HL-60 (cell line): ENCODE measurements at regions not wholly inside any gene's neighbourhood (a gene's known extent, or its start where the extent isn't known, plus 50 kb on each side); places are given as distances from the start of the nearest gene placed in this dataset.

Experiments
- DNase-seq, 2 experiments: peaks; one replicate each; pipeline ENCODE4 v3.0.0-alpha.2; 2010 to 2020; ENCODE audit warnings: low read depth in 1 of 2, low spot score in 1 of 2
- H3K27ac ChIP-seq: fragments of 250-450 bp; sonication (Bioruptor Pico); replicated peaks from 2 replicates; pipeline ENCODE4 v1.5.1; 2020; ENCODE audit warnings: mild to moderate bottlenecking, moderate library complexity
- H3K27me3 ChIP-seq: fragments of 250-450 bp; sonication (Bioruptor Pico); 2 replicates; pipeline ENCODE4 v1.5.1; 2021; ENCODE audit warnings: mild to moderate bottlenecking, moderate library complexity; ENCODE audit not compliant: insufficient read depth, poor library complexity, severe bottlenecking
- H3K4me3 ChIP-seq: replicated peaks from 2 replicates; pipeline ENCODE4 v1.5.1; 2011; ENCODE audit warnings: mild to moderate bottlenecking, control low read depth, low read length; ENCODE audit not compliant: insufficient read depth
- CTCF ChIP-seq: IDR thresholded peaks from one replicate; pipeline ENCODE4 v1.5.1; 2011; ENCODE audit warnings: low read length, control low read depth, inconsistent platforms; ENCODE audit not compliant: insufficient read depth
- GABPA ChIP-seq: IDR thresholded peaks from 2 replicates; pipeline ENCODE4 v1.6.1; 2012; ENCODE audit warnings: low read depth
- POLR2AphosphoS5 ChIP-seq: IDR thresholded peaks from 2 replicates; pipeline ENCODE4 v1.6.1; 2012; ENCODE audit warnings: low read depth
- SPI1 ChIP-seq: IDR thresholded peaks from 2 replicates; pipeline ENCODE4 v1.6.1; 2012; ENCODE audit warnings: low read depth, mild to moderate bottlenecking, borderline replicate concordance
- TF ChIP-seq, protein P1 (sequence below): IDR thresholded peaks from 2 replicates; pipeline ENCODE4 v1.6.1; 2012; ENCODE audit warnings: low read depth; ENCODE audit not compliant: insufficient replicate concordance

GRCh38 chrX:13103914-13104274 is 59.5 kb upstream of the FAM9C start:
- TF ChIP-seq, protein P1, sequence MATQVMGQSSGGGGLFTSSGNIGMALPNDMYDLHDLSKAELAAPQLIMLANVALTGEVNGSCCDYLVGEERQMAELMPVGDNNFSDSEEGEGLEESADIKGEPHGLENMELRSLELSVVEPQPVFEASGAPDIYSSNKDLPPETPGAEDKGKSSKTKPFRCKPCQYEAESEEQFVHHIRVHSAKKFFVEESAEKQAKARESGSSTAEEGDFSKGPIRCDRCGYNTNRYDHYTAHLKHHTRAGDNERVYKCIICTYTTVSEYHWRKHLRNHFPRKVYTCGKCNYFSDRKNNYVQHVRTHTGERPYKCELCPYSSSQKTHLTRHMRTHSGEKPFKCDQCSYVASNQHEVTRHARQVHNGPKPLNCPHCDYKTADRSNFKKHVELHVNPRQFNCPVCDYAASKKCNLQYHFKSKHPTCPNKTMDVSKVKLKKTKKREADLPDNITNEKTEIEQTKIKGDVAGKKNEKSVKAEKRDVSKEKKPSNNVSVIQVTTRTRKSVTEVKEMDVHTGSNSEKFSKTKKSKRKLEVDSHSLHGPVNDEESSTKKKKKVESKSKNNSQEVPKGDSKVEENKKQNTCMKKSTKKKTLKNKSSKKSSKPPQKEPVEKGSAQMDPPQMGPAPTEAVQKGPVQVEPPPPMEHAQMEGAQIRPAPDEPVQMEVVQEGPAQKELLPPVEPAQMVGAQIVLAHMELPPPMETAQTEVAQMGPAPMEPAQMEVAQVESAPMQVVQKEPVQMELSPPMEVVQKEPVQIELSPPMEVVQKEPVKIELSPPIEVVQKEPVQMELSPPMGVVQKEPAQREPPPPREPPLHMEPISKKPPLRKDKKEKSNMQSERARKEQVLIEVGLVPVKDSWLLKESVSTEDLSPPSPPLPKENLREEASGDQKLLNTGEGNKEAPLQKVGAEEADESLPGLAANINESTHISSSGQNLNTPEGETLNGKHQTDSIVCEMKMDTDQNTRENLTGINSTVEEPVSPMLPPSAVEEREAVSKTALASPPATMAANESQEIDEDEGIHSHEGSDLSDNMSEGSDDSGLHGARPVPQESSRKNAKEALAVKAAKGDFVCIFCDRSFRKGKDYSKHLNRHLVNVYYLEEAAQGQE = no peak
- TF ChIP-seq SPI1 = no peak
- no peak for TF ChIP-seq GABPA
- TF ChIP-seq CTCF = no peak

DNA sequence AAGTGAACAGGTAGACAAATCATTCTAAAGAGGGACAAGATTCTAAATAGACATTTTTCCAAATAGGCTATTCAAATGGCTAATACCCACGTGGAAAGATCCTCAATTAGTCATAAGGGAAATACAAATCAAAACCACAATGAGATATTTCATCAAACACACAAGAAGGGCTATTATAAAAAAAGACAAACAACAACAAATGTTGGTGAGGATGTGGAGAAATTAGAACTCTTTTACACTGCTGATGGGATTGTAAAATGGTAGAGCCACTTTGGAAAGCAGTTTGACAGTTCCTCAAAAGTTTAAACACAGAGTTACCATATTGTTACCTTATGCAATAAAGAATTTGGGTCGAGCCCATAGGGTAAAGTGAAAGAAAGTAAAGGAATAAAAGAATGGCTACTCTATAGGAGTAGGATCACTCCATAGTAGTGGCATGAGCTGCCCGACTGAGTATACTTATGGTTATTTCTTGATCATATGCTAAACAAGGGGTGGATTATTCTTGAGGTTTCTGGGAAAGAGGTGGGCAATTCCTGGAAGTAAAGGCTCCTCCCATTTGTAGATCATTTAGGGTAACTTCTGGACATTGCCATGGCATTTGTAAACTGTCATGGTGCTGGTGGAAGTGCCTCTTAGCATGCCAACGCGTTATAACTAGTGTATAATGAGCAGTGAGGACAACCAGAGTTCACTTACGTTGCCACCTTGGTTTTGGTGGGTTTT is 58.9 kb upstream of the FAM9C start:
- Histone ChIP-seq H3K27ac (no peak overlapping the region), H3K4me3 (no peak overlapping the region), H3K27me3 (no peaks in the 10 kb centered on the region)
- no peak for DNase-seq
- TF ChIP-seq GABPA (no peak), POLR2AphosphoS5 (no peak), CTCF (no peak), SPI1 (no peak)
- TF ChIP-seq, protein P1 = no peak

More at GRCh38 chrX:13103914-13104274, 59.5 kb upstream of the FAM9C start:
- Histone ChIP-seq H3K27ac (no peak overlapping the region), H3K4me3 (no peak overlapping the region), H3K27me3 (no peaks in the 10 kb centered on the region)
- no peak for DNase-seq

GRCh38 chrX:13102636-13103035 is 58.2 kb upstream of the FAM9C start:
- TF ChIP-seq POLR2AphosphoS5 = no peak
- TF ChIP-seq, protein P1 = no peak
- TF ChIP-seq SPI1 = no peak
- no peak for TF ChIP-seq GABPA
- no peak for TF ChIP-seq CTCF
- no peaks in the 10 kb centered on the region for H3K27me3 ChIP-seq
- no peak overlapping the region for H3K4me3 ChIP-seq
- no peak for DNase-seq
- H3K27ac ChIP-seq = no peak overlapping the region
